Stimulated activated CD8-positive, alpha-beta memory T cell treated with anti-CD3 and anti-CD28 coated beads, Interleukin-15, amount 100 ng/mL, for 48 hours (primary cell): ENCODE measurements at regions not wholly inside any gene's neighbourhood (a gene's known extent, or its start where the extent isn't known, plus 50 kb on each side); places are given as distances from the start of the nearest gene placed in this dataset.

Source experiments
- DNase-seq, 2 donors: peaks; one replicate each; pipeline ENCODE4 v3.0.0-alpha.2; 2020; ENCODE audit warnings: low read depth in 2 of 2

GRCh38 chr17:77885678-77886386, 72.7 kb upstream of the TNRC6C start:
- no peak for DNase-seq

- DNase-seq = no peak
Measured at GRCh38 chr17:77886387-77886728, 72.1 kb upstream of the TNRC6C start.

- DNase-seq = no peak
Measured at GRCh38 chr17:77887110-77887463, 71.4 kb upstream of the TNRC6C start.

GRCh38 chr17:77887464-77888241, 70.8 kb upstream of the TNRC6C start:
- peak; percentile 42 to 46 for DNase-seq

GRCh38 chr17:77888242-77889134, 70.0 kb upstream of the TNRC6C start:
- DNase-seq = no peak

- DNase-seq = no peak
Measured at GRCh38 chr17:77889135-77889505, 69.4 kb upstream of the TNRC6C start.

- no peak for DNase-seq
Measured at GRCh38 chr17:77889866-77890760, 68.4 kb upstream of the TNRC6C start.

- no peak for DNase-seq
Measured at GRCh38 chr17:77890771-77891170, 67.7 kb upstream of the TNRC6C start.

- no peak for DNase-seq
Measured at GRCh38 chr17:77891602-77892001, 66.9 kb upstream of the TNRC6C start.

- DNase-seq = no peak
Measured at GRCh38 chr17:77892031-77892430, 66.5 kb upstream of the TNRC6C start.

GRCh38 chr17:77892469-77893143, 65.9 kb upstream of the TNRC6C start:
- DNase-seq = no peak

GRCh38 chr17:77893144-77894044, 65.1 kb upstream of the TNRC6C start:
- no peak for DNase-seq

- no peak for DNase-seq
Measured at GRCh38 chr17:77894126-77894956, 64.2 kb upstream of the TNRC6C start.

- no peak for DNase-seq
Measured at GRCh38 chr17:77897741-77898301, 60.7 kb upstream of the TNRC6C start.

- no peak for DNase-seq
Measured at GRCh38 chr17:77898521-77899434, 59.7 kb upstream of the TNRC6C start.

GRCh38 chr17:77899498-77899897, 59.0 kb upstream of the TNRC6C start:
- no peak for DNase-seq

- DNase-seq = no peak
Measured at GRCh38 chr17:77901481-77901880, 57.0 kb upstream of the TNRC6C start.

- DNase-seq = no peak
Measured at GRCh38 chr17:77905266-77905665, 53.2 kb upstream of the TNRC6C start.
